ENCODE measurements at regions not wholly inside any gene's neighbourhood (a gene's known extent, or its start where the extent isn't known, plus 50 kb on each side); places are given as distances from the start of the nearest gene placed in this dataset.

- Mint-ChIP-seq H3K27me3 (peaks cover 4% of the 10 kb centered on the region), H3K9me3 (no peaks in the 10 kb centered on the region), H3K4me1 (ENCODE audit: low read depth) (peaks cover 16% of the 10 kb centered on the region), H3K36me3 (no peaks in the 10 kb centered on the region), H3K27ac (no peak overlapping the region), H3K4me3 (no peak overlapping the region)
- ChIA-PET POLR2A (no interaction called here), CTCF (no interaction called here)
- intact Hi-C loops (cut with micrococcal nuclease) = no loop called here
- no peak for DNase-seq
These were observed 270.6 kb downstream of the MAF start for GRCh38 chr16:79329967-79330366.

GRCh38 chr16:79329166-79329521 is 271.4 kb downstream of the MAF start:
- POLR2A ChIA-PET = interaction anchor here (0.6 kb wide), 1 partner anchor 587 kb away, joined by 3 read pairs; no protein-coding TSS in a partner anchor
- CTCF ChIA-PET = interaction anchor here (1.0 kb wide), 1 partner anchor 13 kb away, joined by 3 read pairs; no protein-coding TSS in a partner anchor

GRCh38 chr16:79328402-79329165 is 272.0 kb downstream of the MAF start:
- intact Hi-C loops (cut with micrococcal nuclease) = no loop called here

More at GRCh38 chr16:79329166-79329521, 271.4 kb downstream of the MAF start:
- no peak overlapping the region for H3K27ac Mint-ChIP-seq
- no peaks in the 10 kb centered on the region for H3K9me3 Mint-ChIP-seq
- intact Hi-C loops (cut with micrococcal nuclease) = no loop called here
- no peaks in the 10 kb centered on the region for H3K36me3 Mint-ChIP-seq
- H3K4me3 Mint-ChIP-seq = no peak overlapping the region
- H3K27me3 Mint-ChIP-seq = peaks cover 7% of the 10 kb centered on the region
- peaks cover 16% of the 10 kb centered on the region for H3K4me1 Mint-ChIP-seq (ENCODE audit: low read depth)
- no peak for DNase-seq

GRCh38 chr16:79327836-79328235 is 272.7 kb downstream of the MAF start:
- no peaks in the 10 kb centered on the region for H3K36me3 Mint-ChIP-seq
- H3K27me3 Mint-ChIP-seq = peaks cover 9% of the 10 kb centered on the region
- H3K4me1 Mint-ChIP-seq (ENCODE audit: low read depth) = peaks cover 16% of the 10 kb centered on the region
- intact Hi-C loops (cut with micrococcal nuclease) = no loop called here
- H3K9me3 Mint-ChIP-seq = no peaks in the 10 kb centered on the region
- ChIA-PET POLR2A (interaction anchor here (1.0 kb wide), 1 partner anchor 273 kb away, joined by 4 read pairs; the partner anchor contains the start of gene MAF), CTCF (interaction anchor here (0.6 kb wide), 1 partner anchor 352 kb away, joined by 4 read pairs; no protein-coding TSS in a partner anchor)
- H3K27ac Mint-ChIP-seq = no peak overlapping the region
- no peak overlapping the region for H3K4me3 Mint-ChIP-seq
- no peak for DNase-seq

More at GRCh38 chr16:79328402-79329165, 272.0 kb downstream of the MAF start:
- no peak for DNase-seq
- Mint-ChIP-seq H3K9me3 (no peaks in the 10 kb centered on the region), H3K4me3 (no peak overlapping the region), H3K4me1 (ENCODE audit: low read depth) (peaks cover 16% of the 10 kb centered on the region), H3K27me3 (peaks cover 9% of the 10 kb centered on the region), H3K27ac (no peak overlapping the region), H3K36me3 (no peaks in the 10 kb centered on the region)
- CTCF ChIA-PET = interaction anchor here (0.6 to 1.0 kb wide), 2 partner anchors 13 to 351 kb away, joined by 3 to 4 read pairs; no protein-coding TSS in a partner anchor
- POLR2A ChIA-PET = interaction anchor here (0.6 to 1.0 kb wide), 2 partner anchors 272 to 586 kb away, joined by 3 to 4 read pairs; partner anchors contain the start of gene MAF

GRCh38 chr16:79326549-79326948 is 274.0 kb downstream of the MAF start:
- CTCF ChIA-PET = no interaction called here
- H3K27me3 Mint-ChIP-seq = peaks cover 9% of the 10 kb centered on the region
- intact Hi-C loops (cut with micrococcal nuclease) = no loop called here

GRCh38 chr16:79325226-79325945 is 275.2 kb downstream of the MAF start:
- H3K27ac Mint-ChIP-seq = no peak overlapping the region
- CTCF ChIA-PET = interaction anchor here (0.6 kb wide), 1 partner anchor 277 kb away, joined by 3 read pairs; no protein-coding TSS in a partner anchor
- DNase-seq = no peak
- H3K9me3 Mint-ChIP-seq = no peaks in the 10 kb centered on the region
- no peaks in the 10 kb centered on the region for H3K36me3 Mint-ChIP-seq
- H3K4me3 Mint-ChIP-seq = no peak overlapping the region
- peaks cover 16% of the 10 kb centered on the region for H3K4me1 Mint-ChIP-seq (ENCODE audit: low read depth)
- POLR2A ChIA-PET = no interaction called here
- intact Hi-C loops (cut with micrococcal nuclease) = no loop called here
- peaks cover 9% of the 10 kb centered on the region for H3K27me3 Mint-ChIP-seq

More at GRCh38 chr16:79326549-79326948, 274.0 kb downstream of the MAF start:
- DNase-seq = no peak
- no peak overlapping the region for H3K4me3 Mint-ChIP-seq
- H3K27ac Mint-ChIP-seq = no peak overlapping the region
- no peaks in the 10 kb centered on the region for H3K36me3 Mint-ChIP-seq
- H3K4me1 Mint-ChIP-seq (ENCODE audit: low read depth) = peaks cover 16% of the 10 kb centered on the region
- POLR2A ChIA-PET = no interaction called here
- no peaks in the 10 kb centered on the region for H3K9me3 Mint-ChIP-seq

- no peak overlapping the region for H3K27ac Mint-ChIP-seq
- H3K4me3 Mint-ChIP-seq = no peak overlapping the region
- intact Hi-C loops (cut with micrococcal nuclease) = no loop called here
- DNase-seq = no peak
- no peaks in the 10 kb centered on the region for H3K36me3 Mint-ChIP-seq
- H3K27me3 Mint-ChIP-seq = peaks cover 7% of the 10 kb centered on the region
- CTCF ChIA-PET = interaction anchor here (1.2 kb wide), 1 partner anchor 14 kb away, joined by 4 read pairs; no protein-coding TSS in a partner anchor
- H3K9me3 Mint-ChIP-seq = no peaks in the 10 kb centered on the region
- H3K4me1 Mint-ChIP-seq (ENCODE audit: low read depth) = peaks cover 33% of the 10 kb centered on the region
- POLR2A ChIA-PET = no interaction called here
These were observed 279.6 kb downstream of the MAF start for GRCh38 chr16:79320956-79321355.

- no peaks in the 10 kb centered on the region for H3K9me3 Mint-ChIP-seq
- H3K4me3 Mint-ChIP-seq = no peak overlapping the region
- DNase-seq = no peak
- ChIA-PET POLR2A (interaction anchor here (1.0 kb wide), 1 partner anchor 48 kb away, joined by 3 read pairs; no protein-coding TSS in a partner anchor), CTCF (no interaction called here)
- H3K27ac Mint-ChIP-seq = peak overlapping the region; percentile 91
- no peaks in the 10 kb centered on the region for H3K36me3 Mint-ChIP-seq
- H3K27me3 Mint-ChIP-seq = peaks cover 2% of the 10 kb centered on the region
- peaks cover 37% of the 10 kb centered on the region for H3K4me1 Mint-ChIP-seq (ENCODE audit: low read depth)
- intact Hi-C loops (cut with micrococcal nuclease) = loop anchor here (5.0 kb wide), 3 partner anchors 44 to 134 kb away; no protein-coding TSS in a partner anchor
These were observed 282.2 kb downstream of the MAF start for GRCh38 chr16:79318143-79318899.

- Mint-ChIP-seq H3K36me3 (no peaks in the 10 kb centered on the region), H3K9me3 (no peaks in the 10 kb centered on the region), H3K4me1 (ENCODE audit: low read depth) (peaks cover 37% of the 10 kb centered on the region), H3K27ac (peak overlapping the region; percentile 91), H3K27me3 (peaks cover 2% of the 10 kb centered on the region), H3K4me3 (no peak overlapping the region)
- intact Hi-C loops (cut with micrococcal nuclease) = loop anchor here (2.0 to 5.0 kb wide), 4 partner anchors 45 to 135 kb away; no protein-coding TSS in a partner anchor
- DNase-seq = no peak
- POLR2A ChIA-PET = interaction anchor here (1.0 kb wide), 1 partner anchor 48 kb away, joined by 3 read pairs; no protein-coding TSS in a partner anchor
- CTCF ChIA-PET = no interaction called here
These were observed 283.0 kb downstream of the MAF start for GRCh38 chr16:79317521-79317920.

- Mint-ChIP-seq H3K36me3 (no peaks in the 10 kb centered on the region), H3K27me3 (peaks cover 4% of the 10 kb centered on the region), H3K27ac (peak overlapping the region; percentile 91), H3K4me1 (ENCODE audit: low read depth) (peaks cover 37% of the 10 kb centered on the region), H3K4me3 (no peak overlapping the region), H3K9me3 (no peaks in the 10 kb centered on the region)
- intact Hi-C loops (cut with micrococcal nuclease) = loop anchor here (2.0 to 5.0 kb wide), 4 partner anchors 45 to 135 kb away; no protein-coding TSS in a partner anchor
- ChIA-PET POLR2A (interaction anchor here (1.0 to 2.3 kb wide), 3 partner anchors 31 to 47 kb away, joined by 3 to 49 read pairs (median 28); no protein-coding TSS in a partner anchor), CTCF (interaction anchor here (1.6 kb wide), 1 partner anchor 548 kb away, joined by 6 read pairs; no protein-coding TSS in a partner anchor)
- DNase-seq = no peak
These were observed 283.5 kb downstream of the MAF start for GRCh38 chr16:79317026-79317425.

GRCh38 chr16:79316004-79316458 is 284.5 kb downstream of the MAF start:
- Mint-ChIP-seq H3K27me3 (peaks cover 4% of the 10 kb centered on the region), H3K4me1 (ENCODE audit: low read depth) (peaks cover 37% of the 10 kb centered on the region), H3K4me3 (peak overlapping the region; percentile 28), H3K36me3 (no peaks in the 10 kb centered on the region), H3K9me3 (no peaks in the 10 kb centered on the region), H3K27ac (peak overlapping the region; percentile 91)
- intact Hi-C loops (cut with micrococcal nuclease) = loop anchor here (1.0 to 5.0 kb wide), 16 partner anchors 29 to 611 kb away; partner anchors contain the start of gene MAF
- peak; percentile 92 for DNase-seq
- POLR2A ChIA-PET = interaction anchor here (0.5 to 2.3 kb wide), 21 partner anchors 11 to 542 kb away, joined by 3 to 49 read pairs (median 6); partner anchors contain the start of gene MAF
- CTCF ChIA-PET = interaction anchor here (0.6 to 2.0 kb wide), 14 partner anchors 13 to 547 kb away, joined by 3 to 12 read pairs (median 4); no protein-coding TSS in a partner anchor

Data from activated CD4-positive, alpha-beta memory T cell treated with anti-CD3 and anti-CD28 coated beads for 36 hours (primary cell).